Amniotic stem cell (primary cell): ENCODE measurements at regions not wholly inside any gene's neighbourhood (a gene's known extent, or its start where the extent isn't known, plus 50 kb on each side); places are given as distances from the start of the nearest gene placed in this dataset.
"Not testable (repeated sequence)": the region's sequence is repeated elsewhere in the genome, so short reads cannot be mapped to it uniquely, and the experiment has no call there.

ENCODE experiments used
- DNase-seq: peaks from one replicate; lab custom pipeline; 2025; lab: John Stamatoyannopoulos, UW

DNA sequence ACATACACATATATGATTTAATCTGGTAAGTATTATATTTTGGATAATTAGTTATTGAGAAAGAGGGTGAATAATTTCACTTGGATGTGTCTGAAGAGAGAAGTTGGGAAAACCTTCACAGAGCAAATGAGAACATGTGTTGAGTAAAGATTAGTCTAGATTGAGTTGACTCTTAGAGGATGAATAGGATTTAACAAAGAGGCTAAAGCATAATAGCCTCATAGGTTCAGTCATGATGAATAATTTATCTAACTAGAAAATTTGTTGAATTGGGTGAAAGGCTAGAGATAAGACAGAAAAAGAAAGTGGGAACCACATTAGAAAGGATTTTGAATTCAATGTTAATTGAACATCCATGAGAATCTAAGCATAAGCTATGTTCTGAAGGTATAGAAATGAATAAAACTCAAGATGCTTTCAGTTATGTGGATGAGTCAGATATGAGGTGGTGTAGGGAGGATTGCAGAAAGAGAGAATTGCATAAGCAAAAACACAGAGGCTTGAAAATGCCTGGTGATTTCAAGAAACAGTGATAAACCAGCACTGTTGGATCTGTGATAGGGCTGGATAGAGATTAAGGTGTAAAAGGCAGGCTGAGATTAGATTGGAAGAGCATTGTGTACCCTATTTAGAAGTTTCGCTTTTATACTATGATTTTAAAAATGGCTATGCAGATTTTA lies 207.6 kb upstream of the NR3C2 start:
- DNase-seq = no peak

DNA sequence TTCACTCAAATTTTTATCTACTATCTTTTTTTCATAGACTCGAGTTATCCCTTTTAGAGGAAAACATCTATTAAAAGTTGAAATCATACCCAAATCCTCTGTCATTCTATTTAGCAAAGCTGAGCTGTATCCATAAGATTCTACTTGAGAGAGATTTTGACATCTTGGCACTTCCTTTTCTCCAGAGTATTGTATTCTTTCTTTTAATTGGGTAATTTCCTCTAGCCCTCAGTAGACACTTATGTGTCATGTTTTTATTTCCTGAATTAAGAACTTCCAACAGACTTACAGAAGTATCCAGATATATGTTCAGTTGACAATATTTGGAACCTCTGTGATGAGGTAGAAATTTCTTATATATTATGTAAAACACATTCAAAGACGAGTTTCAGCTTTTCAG lies 201.6 kb upstream of the NR3C2 start:
- DNase-seq = no peak

DNA sequence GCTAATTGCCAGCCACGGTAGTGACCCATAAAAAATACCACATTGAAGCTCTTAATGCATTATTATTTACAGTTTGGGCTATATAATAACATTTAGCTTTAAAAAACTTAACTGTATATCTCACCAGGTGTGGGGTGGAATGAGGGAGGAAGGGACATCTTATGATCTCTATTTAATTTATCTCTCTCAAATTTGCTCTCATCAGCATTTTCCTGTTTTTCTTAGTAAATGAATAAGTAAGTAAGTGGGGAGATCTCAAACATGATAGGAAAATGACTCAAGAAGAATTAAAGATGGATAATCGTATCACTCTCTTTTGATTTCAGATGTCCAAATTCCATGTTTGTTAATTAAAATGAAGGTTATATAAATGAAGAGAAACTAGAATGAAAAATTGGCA lies 200.7 kb upstream of the NR3C2 start:
- DNase-seq = no peak

DNA sequence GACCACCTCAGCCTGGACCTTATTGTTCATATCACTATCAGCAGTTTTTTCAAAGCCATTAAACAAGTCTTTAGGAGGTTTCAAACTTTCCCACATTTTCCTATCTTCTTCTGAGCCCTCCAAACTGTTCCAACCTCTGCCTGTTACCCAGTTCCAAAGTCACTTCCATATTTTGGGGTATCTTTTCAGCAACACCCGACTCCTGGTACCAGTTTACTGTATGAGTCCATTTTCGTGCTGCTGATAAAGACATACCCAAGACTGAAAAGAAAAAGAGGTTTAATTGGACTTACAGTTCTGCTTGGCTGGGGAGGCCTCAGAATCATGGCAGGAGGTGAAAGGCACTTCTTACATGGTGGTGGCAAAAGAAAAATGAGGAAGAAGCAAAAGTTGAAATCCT lies 195.9 kb upstream of the NR3C2 start:
- not testable (repeated sequence) for DNase-seq

DNA sequence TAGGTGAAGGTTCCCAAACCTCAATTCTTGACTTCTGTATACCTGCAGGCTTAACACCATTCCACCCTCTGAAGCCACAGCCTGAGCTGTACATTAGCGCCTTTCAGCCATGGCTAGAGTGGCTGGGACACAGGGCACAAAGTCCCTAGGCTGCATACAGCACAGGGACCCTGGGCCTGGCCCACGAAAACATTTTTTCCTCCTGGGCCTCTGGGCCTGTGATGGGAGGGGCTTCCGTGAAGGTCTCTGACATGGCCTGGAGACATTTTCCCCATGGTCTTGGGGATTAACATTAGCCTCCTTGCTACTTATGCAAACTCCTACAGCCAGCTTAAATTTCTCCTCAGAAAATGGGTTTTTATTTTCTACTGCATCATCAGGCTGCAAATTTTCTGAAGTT lies 195.2 kb upstream of the NR3C2 start:
- DNase-seq = not testable (repeated sequence)

DNA sequence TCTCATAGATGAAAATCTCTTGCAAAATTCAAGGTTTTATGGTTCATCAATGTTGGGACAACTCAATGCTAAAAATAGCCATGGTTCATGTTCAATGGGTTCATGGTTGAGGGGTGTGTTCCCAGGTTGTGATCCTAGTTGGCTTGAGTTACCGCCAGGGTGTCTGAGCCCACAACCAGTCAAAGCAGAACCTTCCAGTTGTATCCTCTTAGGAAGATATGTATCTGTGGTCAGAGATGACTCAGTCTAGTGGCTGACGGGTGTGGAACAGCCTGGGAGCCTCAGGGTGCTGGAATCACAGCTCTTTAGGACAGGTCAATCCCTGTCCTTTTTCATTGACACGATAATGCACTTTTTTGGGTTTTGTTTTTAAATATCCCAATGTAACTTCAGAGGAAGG lies 192.3 kb upstream of the NR3C2 start:
- no peak for DNase-seq

DNA sequence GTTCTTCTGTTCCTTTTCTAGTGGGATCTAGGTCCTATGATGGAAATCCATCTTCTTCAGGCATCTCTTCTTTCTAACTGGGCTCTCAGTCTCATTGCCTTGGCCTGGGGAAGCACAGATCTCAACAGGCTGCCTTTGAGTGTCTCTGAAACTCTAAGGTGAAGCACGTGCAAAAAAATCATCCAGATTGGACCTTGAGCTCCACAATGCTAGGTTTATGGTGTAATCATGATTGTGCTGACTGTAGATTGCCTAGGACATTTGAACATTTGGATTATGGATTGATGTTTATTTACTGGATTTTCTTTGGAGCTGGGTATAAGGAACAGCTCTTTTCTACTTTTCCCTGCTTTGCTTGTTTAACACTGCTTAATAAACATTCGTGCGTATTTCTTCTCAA lies 191.5 kb upstream of the NR3C2 start:
- DNase-seq = no peak

DNA sequence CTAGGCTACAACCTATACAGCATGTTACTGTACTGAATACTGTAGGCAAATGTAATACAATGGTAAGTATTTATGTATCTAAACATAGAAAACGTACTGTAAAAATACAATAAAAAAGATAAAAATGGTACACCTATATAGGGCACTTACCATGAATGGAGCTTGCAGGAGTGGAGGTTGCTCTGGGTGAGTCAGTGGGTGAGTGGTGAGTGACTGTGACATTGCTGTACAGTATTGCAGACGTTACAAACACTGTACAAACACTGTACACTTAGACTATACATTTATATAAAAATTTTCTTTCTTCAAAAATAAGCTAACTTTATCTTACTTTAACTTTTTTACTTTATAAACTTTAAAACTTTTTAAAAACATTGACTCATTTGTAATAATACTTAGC lies 190.3 kb upstream of the NR3C2 start:
- no peak for DNase-seq

DNA sequence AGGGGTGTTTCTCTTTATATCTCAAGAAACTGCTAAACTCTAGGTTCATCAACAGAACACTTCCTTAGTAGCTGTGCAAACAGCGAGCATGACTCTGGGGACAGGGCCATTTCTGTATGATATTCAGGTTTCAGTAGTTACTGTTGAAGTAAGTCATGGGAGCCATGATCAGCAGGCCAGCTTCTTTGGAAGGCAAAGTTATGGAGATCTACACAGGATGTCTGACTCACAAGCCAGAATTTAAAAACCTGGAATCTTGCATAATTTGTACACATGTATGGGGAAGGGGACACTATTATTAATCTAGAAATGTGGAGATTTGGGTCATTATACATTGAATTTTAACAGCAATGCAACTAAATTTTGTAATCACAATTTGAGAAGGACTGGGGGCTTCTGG lies 187.8 kb upstream of the NR3C2 start:
- no peak for DNase-seq

DNA sequence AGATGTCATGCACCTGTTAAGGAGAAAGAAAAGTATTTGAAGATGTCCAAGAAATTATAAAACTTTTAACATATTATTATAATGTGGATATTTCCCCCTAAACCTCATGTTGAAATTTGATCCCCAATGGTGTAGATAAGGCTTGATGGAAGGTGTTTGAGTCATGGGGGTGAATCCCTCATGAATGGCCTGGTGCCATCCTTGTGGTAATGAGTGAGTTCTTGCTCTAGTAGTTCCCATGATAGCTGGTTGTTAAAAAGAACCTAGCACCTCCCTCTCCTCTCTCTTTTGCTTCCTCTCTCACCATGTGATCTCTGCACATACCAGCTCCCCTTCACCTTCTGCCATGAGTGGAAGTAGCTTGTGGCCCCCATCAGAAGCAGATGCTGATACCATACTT lies 176.6 kb upstream of the NR3C2 start:
- DNase-seq = no peak

DNA sequence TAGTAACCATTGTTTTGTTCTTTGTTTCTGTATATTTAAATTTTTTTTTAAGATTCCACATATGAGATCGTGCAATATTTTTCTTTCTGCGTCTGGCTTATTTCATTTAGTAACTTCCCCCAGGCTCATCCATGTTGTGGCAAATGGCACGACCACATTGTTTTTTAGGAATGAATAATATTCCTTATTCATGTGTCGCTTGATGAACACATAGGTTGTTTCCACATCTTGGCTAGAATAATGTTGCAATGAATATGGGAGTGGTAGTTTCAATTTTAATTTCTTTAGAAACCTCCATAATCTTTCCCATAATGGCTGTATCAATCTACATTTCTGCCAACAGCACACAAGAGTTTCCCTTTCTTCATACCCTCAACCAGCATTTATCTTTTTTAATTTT lies 166.8 kb upstream of the NR3C2 start:
- DNase-seq = no peak

DNA sequence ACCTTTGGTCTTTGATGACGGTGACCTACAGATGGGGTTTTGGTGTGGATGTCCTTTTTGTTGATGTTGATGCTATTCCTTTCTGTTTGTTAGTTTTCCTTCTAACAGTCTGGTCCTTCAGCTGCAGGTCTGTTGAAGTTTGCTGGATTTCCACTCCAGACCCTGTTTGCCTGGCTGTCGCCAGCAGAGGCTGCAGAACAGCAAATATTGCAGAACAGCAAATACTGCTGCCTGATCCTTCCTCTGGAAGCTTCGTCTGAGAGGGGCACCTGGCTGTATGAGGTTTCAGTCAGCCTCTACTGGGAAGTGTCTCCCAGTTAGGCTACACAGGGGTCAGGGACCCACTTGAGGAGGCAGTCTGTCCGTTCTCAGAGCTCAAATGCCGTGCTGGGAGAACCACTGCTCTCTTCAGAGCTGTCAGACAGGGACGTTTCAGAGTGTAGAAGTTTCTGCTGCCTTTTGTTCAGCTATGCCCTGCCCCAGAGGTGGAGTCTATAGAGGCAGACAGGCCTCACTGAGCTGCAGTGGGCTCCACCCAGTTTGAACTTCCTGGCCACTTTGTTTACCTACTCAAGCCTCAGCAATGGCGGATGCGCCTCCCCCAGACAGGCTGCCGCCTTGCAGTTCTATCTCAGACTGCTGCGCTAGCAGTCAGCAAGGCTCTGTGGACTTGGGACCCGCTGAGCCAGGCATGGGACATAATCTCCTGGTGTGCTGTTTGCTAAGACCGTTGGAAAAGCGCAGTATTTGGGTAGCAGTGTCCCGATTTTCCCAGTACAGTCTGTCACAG lies 156.4 kb upstream of the NR3C2 start:
- not testable (repeated sequence) for DNase-seq

DNA sequence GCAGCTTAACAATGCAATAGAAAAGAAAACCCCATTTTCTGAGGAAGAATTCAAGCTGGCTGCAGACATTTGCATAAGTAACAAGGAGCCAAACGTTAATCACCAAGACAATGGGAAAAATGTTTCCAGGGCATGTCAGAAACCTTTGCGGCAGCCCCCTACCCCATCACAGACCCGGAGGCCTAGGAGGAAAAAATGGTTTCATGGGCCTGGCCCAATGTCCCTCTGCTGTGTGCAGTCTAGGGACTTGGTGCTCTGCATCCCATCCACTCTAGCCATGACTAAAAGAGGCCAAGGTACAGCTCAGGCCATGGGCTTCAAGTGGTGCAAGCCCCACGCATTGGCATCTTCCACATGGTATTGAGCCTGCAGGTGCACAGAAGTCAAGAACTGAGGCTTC lies 147.0 kb upstream of the NR3C2 start:
- no peak for DNase-seq

DNA sequence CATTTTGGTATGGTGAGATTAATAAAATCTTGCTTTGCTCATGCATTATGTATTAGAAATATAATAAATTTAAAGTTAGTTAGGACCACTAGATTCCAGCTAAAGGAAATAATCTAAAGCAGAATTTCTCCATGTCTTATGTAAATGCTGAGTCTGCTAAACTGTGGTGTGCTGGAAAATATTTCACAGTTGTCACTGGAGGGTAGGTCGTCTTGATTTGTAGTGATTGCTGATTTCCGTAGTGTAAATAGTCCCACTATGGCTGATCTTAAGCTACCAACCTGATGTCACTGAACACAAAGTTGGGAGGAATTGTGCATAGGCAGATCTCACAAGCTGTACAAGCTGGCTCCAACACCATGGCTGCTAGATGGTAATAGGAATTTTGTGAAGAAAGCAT lies 133.4 kb upstream of the NR3C2 start:
- no peak for DNase-seq

DNA sequence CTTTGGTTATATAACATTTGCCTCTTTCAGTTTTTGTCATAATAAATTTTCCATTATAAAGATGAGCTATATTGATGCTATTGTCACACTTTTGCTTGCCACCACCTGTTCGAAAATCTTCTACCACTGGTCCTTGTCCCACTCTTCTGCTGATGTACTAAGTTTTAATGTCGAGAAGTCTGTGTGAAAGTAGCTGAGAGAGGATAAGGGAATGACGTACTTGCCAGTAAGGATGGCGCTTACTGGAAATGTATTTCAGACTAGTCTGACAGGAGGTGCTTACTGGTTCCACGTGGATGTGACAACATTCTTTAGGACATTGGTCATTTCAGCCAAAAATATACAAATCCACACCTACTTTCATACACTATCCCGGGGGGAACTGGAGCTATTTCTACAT lies 132.7 kb upstream of the NR3C2 start:
- DNase-seq = no peak

DNA sequence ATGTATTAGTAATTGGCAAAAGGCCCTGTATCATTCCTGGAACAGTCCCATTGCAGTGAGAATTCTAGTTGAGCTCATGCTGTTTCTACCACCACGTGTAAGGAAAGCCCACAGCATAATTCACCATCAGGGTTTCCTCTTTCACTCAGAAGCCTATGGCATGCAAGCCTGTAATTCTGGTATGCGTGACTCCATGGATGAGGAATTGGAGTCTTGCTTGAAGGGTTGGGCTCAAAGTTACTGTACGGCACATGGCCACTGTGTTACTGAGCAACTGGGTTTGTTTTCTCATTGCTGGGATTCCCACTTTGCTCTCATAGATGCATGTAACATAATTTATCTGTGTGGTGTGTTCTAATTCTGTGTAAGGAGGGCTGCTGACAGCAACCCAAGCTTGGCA lies 132.3 kb upstream of the NR3C2 start:
- DNase-seq = no peak

DNA sequence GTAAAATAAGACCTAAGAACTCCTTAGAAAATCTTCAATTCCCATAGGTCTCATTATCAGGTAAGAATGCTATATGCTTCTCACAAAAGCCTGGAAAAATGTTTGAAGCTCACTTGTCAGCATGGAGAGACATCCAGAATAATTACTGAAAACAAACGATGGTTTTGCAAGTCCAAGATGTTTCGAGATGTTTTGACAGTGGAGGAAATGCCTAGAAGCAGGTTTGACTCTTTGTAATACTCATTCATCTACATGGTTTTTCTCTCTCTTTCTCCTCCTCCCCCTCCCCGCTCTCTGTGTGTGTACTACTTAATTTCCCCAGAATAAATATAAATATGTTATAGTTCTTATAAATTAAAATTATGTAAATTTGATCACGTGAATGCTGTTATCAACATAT lies 131.9 kb upstream of the NR3C2 start:
- DNase-seq = no peak

DNA sequence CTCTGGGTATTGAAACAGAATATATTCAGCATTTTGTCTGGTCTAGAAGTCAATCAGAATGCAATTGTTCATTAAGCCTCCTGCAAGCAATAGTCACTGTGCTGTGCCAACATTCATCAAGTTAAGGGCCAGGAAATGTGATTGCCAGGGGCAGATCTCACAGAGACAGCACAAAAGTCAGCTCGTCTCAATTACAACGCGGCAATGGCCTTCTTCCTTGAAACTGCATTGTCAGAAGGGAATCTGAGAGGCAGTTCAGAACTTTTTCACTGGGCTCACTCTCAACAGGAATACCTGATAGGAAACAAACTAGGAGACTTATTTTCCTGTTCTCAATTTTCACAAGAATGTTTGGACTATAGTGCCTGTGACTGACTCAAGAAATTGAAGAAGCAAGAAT lies 131.1 kb upstream of the NR3C2 start:
- no peak for DNase-seq

DNA sequence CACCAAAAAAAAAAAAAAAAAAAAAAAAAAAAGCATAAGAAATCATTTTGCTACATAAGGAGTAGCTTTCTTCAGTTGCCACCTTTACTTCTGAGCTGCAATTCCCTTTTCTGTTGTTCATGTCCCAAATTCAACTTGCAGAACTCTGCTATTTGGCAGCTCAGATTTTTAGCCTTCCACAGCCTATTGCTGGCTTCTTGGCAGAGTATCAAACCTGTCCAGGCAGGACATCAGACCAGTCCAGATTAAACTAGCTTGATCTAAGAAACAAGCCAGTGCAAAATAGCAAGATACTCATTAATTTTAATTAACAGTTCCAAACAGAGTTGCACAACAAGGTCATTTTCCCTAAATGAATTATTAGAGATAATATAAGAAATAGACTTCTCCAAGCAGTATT lies 123.6 kb upstream of the NR3C2 start:
- no peak for DNase-seq

DNA sequence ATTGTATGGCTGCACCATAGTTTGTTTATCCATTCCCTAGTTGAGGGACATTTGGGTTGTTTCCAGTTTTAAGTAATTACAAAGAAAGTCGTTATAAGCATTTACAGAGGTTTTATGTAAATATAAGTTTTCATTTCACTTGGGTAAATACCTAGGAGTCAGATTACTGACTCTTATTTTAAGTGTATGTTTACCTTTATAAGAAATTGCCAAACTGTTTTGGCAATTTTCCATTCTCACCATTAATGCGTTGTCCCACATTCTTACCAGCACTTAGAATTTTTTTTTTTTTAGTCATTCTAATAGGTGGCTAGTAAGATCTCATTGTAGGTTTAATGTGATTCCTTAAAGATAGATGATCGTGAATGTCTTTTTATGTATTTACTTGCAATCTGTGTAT lies 121.5 kb upstream of the NR3C2 start:
- no peak for DNase-seq

DNA sequence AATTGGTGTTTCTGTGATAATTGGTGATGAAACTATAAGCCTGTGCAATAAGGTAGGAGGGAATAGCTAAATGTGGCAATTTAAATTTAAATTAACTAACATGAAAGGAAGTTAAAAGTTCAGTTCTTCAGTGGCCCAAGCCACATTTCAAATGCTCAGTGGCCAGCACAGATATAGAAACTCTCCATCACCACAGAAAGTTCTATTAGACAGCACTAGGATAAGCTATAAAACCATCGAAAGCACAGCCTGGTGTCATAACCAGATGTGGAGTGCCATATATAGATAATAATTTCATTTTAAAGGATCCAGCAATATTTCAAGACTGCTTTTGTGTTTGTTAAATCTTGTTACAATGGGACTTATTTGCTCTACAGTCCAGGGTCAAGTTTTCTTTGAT lies 119.3 kb upstream of the NR3C2 start:
- DNase-seq = no peak

DNA sequence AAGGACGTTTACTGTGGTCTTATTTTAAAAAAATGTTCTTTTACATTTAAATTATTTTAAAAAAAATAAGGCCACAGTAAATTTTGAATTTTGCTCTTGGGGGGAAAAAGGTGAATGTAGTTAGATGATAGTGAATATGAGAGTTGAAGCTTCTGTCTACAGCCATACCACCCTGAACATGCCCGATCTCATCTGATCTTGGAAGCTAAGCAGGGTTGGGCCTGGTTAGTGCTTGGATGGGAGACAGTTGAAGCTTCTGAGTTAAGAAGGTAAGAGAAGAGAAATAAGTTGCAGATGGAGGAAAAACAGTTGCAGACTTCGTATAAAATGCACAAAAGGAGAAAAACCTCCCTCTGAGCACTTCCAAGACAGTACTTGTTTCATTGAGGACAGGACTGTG lies 115.6 kb upstream of the NR3C2 start:
- no peak for DNase-seq

DNA sequence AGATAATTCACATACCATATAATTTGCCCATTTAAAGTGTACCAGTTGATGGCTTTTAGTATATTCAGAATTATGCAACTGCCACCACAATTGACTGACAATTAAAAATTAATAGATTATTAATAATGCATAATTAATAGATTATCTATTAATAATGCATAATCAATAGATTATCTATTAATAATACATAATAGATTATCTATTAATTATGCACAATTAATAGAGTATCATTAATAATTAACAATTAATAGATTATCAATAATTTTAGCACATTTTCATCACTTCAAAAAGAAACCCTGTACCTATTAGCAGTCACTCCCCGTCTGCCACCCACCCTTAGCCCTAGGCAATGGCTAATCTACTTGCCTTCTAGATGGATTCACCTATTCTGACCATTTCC lies 108.6 kb upstream of the NR3C2 start:
- DNase-seq = no peak
